Muscle layer of duodenum (tissue), 2 donors: ENCODE measurements at regions not wholly inside any gene's neighbourhood (a gene's known extent, or its start where the extent isn't known, plus 50 kb on each side); places are given as distances from the start of the nearest gene placed in this dataset.

Source experiments
- H3K27ac ChIP-seq: one replicate; pipeline ENCODE4 v1.7.0; 2013; ENCODE audit warnings: mild to moderate bottlenecking, low read length
- H3K27me3 ChIP-seq: one replicate; pipeline ENCODE4 v1.7.0; 2013; ENCODE audit warnings: low read depth, mild to moderate bottlenecking, control low read depth, low read length
- H3K36me3 ChIP-seq, 2 donors: one replicate each; pipeline ENCODE4 v1.7.0; 2013; ENCODE audit warnings: low read length in 2 of 2, control low read depth in 1 of 2, mild to moderate bottlenecking in 1 of 2; ENCODE audit not compliant: insufficient read depth in 2 of 2, control insufficient read depth in 1 of 2
- H3K4me1 ChIP-seq, 2 donors: one replicate each; pipeline ENCODE4 v1.7.0; 2013; ENCODE audit warnings: low read length in 2 of 2, mild to moderate bottlenecking in 2 of 2, control low read depth in 1 of 2, moderate library complexity in 1 of 2; ENCODE audit not compliant: insufficient read depth in 2 of 2, control insufficient read depth in 1 of 2
- H3K4me3 ChIP-seq, 2 donors: one replicate each; pipeline ENCODE4 v1.7.0; 2013; ENCODE audit warnings: low read length in 2 of 2, low read depth in 1 of 2, mild to moderate bottlenecking in 1 of 2
- H3K9me3 ChIP-seq, 2 donors: one replicate each; pipeline ENCODE4 v1.7.0; 2013; ENCODE audit warnings: low read length in 2 of 2, control low read depth in 1 of 2, mild to moderate bottlenecking in 1 of 2; ENCODE audit not compliant: control insufficient read depth in 1 of 2
- donor health status: healthy.

DNA sequence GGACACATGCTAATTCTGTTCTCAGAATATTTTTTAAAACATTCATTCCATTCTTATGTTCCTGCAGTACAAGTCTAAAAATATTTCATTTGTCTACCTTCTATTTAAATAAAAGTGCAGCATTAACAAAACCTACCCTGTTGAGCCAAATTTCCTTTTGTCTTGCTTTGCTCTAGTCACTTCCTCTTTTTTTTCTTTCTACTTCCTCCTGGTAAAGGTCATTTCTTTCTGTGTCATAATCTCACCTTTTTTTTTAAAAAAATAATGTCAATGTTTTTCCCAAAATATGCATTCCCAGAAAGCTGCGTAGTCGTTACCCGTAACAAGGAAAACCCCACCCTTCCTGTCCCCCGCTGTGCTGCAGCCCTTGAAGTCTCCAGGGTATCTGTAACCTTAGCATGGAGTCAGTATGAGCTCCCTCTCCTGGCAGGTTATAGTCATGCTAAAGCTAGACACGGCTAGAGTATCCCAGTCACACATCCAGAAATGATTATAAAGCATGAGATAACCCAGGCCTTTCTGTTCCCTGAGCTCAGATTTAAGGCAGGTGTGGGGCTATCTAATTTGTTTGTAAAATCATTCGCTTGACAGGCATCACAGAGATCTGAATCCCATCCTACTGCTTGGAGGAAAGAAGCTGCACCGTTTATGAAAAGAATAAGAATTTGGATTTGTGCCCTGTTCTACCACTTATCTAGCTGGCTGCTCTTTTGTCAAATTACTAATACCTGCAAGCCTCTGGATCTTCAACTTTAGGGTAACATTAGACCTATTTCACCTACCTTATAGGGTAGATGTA lies 51.1 kb upstream of the EED start:
- Histone ChIP-seq H3K27me3 (no peaks in the 10 kb centered on the region), H3K27ac (peak overlapping the region; percentile 11), H3K36me3 (no peaks in the 10 kb centered on the region), H3K4me3 (peak overlapping the region in 1 of 2 donors; percentile 17), H3K4me1 (peaks cover 0 to 15% of the 10 kb centered on the region in 2 donors), H3K9me3 (no peaks in the 10 kb centered on the region)

DNA sequence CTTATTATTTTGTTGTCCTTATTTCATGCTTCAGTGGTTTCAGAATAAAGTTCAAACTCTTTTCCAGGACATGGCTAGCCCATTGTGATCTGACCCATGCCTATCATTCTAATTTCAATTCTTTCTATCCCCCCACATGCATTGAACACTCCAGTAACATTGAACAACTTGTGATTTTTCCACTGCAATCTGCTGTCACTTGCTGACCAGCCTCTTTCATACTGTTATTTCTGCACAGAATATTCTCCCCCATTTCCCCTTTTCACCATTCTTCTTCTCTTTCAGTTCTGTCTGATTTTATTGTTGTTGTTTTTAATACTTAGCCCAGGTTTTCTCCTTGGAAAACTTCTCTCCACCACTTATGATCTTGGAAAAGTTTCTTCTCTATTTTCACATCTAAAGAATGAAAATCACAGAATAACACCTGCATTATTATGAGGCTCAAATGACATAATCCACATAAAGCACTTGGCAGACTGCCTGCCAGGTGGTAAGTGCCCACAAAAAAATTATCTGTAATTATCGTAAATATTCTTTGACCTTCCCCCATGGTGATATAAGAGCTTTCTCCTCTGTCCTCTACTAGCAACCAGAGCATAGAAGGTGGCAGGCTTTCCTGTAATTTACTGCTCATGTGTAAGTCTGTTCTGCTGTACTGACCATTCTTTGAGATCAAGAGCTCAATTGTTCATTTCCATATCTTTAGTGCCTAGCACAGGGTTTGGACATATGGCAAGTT lies 51.9 kb upstream of the EED start:
- no peaks in the 10 kb centered on the region for H3K9me3 ChIP-seq
- H3K4me3 ChIP-seq, result peak overlapping the region in 1 of 2 donors; percentile 17
- H3K27me3 ChIP-seq, result no peaks in the 10 kb centered on the region
- H3K36me3 ChIP-seq, result no peaks in the 10 kb centered on the region
- H3K27ac ChIP-seq, result peak overlapping the region; percentile 11
- peaks cover 0 to 15% of the 10 kb centered on the region in 2 donors for H3K4me1 ChIP-seq

DNA sequence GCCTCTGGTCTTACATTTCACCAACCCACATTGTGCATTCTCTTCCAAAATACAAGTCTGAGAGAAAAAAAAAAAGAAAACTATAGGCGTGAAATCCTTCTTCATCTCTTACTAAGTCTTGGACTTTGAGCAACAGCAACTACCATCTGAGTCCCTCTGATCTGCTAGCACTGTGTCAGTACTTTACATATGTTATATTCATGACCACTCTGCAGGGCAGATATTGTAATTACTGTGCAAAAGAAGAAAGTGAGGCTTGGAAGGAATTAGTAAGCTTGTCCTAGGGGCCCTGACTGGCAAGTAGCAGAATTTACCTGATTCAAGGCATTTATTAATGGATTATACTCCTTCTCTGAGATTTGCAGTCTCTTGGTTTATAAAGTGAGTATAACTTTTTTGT lies 52.7 kb upstream of the EED start:
- no peaks in the 10 kb centered on the region for H3K9me3 ChIP-seq
- H3K36me3 ChIP-seq, result no peaks in the 10 kb centered on the region
- H3K27me3 ChIP-seq, result no peaks in the 10 kb centered on the region
- H3K27ac ChIP-seq, result no peak overlapping the region
- H3K4me3 ChIP-seq, result no peak overlapping the region
- peaks cover 0 to 15% of the 10 kb centered on the region in 2 donors for H3K4me1 ChIP-seq

DNA sequence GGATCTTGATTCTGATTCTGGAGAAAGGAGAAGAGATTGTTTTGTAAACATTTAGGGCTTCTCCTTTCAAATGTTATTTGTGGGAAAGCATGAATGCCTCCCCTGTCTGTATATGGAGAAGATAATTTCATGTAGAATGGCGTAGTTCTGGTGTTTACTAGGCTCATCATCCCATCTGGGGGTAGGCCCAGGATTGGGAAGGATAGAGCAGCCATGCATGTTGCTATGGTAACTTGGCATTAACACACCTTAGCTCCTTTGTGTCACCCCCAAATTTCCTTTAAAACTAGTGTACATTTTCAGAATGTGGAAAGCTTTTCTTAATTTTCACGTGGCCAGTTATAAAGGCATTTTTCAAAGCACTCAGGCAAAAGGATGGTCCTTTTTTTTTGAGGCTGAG lies 57.5 kb upstream of the EED start:
- peaks cover 0 to 6% of the 10 kb centered on the region in 2 donors for H3K4me1 ChIP-seq
- no peaks in the 10 kb centered on the region for H3K36me3 ChIP-seq
- H3K27me3 ChIP-seq, result no peaks in the 10 kb centered on the region
- no peak overlapping the region for H3K4me3 ChIP-seq
- no peak overlapping the region for H3K27ac ChIP-seq
- H3K9me3 ChIP-seq, result no peaks in the 10 kb centered on the region

DNA sequence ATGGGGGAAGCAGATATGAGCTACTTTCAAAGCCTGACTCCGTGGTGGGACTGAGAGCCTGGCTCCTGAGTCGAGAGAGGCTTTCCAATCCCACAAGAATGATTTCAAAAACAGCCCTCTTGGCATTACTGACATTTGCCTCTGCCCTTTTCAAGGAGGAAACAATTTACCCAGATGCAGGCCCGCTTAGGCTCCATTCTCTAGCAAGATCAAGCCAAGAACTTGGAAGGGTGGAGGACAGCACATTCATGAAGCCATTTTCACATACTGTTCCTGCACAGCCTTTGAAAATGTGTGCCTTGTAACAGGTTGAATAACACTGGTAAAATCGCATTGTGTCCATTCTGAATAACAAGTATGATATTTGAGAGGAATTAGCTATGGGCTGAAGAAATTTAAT lies 58.2 kb upstream of the EED start:
- Histone ChIP-seq H3K9me3 (no peaks in the 10 kb centered on the region), H3K27me3 (no peaks in the 10 kb centered on the region), H3K4me3 (no peak overlapping the region), H3K27ac (no peak overlapping the region), H3K36me3 (no peaks in the 10 kb centered on the region), H3K4me1 (peaks cover 0 to 6% of the 10 kb centered on the region in 2 donors)

DNA sequence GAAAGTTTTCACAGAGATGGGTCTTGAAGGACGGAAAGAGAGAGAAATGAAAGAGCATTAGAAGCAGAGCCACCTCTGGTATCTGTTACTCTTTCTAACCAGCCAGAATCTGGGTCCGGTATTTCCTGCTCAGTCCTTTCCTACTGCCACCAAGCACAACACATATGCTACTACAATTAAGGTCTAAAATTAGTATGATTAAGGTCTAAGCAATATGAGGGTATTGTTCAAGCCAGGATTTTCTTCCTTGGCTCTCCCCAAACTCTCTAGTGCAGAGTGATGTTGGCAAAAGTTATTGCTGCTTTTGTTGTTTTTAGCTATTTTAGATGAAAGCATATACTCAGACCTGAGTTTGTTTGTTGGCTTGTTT lies 59.2 kb upstream of the EED start:
- H3K4me1 ChIP-seq, result peaks cover 0 to 6% of the 10 kb centered on the region in 2 donors
- H3K27ac ChIP-seq, result no peak overlapping the region
- H3K27me3 ChIP-seq, result no peaks in the 10 kb centered on the region
- H3K36me3 ChIP-seq, result no peaks in the 10 kb centered on the region
- no peaks in the 10 kb centered on the region for H3K9me3 ChIP-seq
- no peak overlapping the region for H3K4me3 ChIP-seq

DNA sequence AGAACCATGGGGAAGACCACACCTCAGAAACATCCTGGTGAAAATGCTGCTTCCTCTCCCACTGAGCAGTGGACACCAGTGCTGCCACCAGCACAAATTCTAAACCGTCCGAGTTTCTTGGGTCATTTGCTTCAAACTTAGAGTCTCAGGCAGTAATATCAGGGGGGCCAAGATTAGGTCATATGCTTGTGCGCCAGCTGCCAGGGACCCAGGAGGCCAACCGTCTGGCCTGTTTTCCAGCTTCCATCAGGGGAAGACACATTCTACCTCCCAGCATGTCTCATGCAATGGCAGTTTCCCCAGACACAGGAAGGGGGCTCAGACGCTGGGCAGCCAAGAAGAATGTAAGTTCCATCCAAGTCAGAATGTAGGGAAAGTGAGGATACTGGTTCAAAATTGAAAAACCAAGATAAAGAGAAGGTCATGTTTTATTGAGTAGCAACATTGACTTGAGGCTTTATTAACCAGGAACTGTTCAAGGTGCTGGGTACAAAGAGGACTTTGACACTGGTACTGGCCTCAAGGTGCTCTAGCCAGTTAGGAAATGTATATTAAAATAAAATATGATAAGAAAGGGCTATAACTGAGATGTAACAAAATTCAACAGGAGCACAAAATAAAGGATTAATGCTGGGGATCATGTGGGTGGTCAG lies 59.7 kb upstream of the EED start:
- H3K9me3 ChIP-seq, result no peaks in the 10 kb centered on the region
- no peak overlapping the region for H3K27ac ChIP-seq
- peaks cover 0 to 6% of the 10 kb centered on the region in 2 donors for H3K4me1 ChIP-seq
- no peaks in the 10 kb centered on the region for H3K36me3 ChIP-seq
- H3K27me3 ChIP-seq, result no peaks in the 10 kb centered on the region
- no peak overlapping the region for H3K4me3 ChIP-seq

DNA sequence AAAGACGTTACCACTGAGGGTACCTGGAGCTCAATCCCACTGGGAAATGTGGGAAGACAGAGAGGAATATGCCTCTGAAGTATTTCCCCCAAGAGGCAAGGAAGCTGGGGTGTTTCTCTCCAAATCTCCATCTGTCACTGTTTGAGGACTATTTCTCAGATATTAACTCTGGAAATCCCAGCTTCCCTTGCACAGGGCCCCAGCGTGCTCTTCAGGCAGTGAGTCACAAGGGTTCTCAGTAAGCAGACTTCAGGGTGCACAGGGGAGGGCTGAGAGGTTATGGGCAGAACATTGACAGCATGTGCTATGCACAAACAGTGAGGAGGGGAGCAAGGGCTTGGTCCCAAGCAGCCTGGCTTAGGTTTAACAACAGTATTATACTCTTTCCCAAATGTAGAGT lies 60.9 kb upstream of the EED start:
- no peaks in the 10 kb centered on the region for H3K27me3 ChIP-seq
- H3K4me1 ChIP-seq, result peaks cover 0 to 6% of the 10 kb centered on the region in 2 donors
- H3K4me3 ChIP-seq, result no peak overlapping the region
- no peak overlapping the region for H3K27ac ChIP-seq
- no peaks in the 10 kb centered on the region for H3K36me3 ChIP-seq
- H3K9me3 ChIP-seq, result no peaks in the 10 kb centered on the region

DNA sequence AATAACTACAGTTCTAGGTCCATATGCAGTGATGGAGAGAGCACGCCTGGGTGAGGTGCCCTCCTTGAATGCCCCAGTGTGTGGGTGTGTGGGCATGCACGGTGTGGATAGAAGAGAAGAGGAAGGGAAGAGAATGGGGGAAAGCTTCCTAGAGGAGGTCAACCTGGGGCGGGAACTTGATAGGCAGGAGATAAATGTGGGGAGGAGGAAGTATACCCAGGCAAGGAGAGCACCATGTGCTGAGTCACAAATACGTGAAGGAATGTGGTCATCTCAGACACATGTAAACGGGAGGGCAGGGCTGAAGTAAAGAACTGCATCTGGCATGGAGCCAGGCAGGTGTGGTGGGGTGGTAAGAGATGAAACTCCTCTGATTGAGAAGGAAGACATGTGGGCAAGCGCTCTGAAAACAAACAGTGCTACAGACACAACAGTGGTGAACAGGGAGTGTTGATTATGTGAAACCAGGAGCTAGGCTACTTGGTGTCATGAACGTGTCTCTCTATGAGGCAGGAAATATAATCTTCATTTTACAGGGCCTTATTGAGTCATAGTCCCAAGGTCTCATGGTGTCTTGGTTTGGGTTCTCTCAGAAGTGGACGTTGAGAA lies 61.5 kb upstream of the EED start:
- no peak overlapping the region for H3K27ac ChIP-seq
- no peaks in the 10 kb centered on the region for H3K9me3 ChIP-seq
- no peaks in the 10 kb centered on the region for H3K36me3 ChIP-seq
- peaks cover 0 to 6% of the 10 kb centered on the region in 2 donors for H3K4me1 ChIP-seq
- no peaks in the 10 kb centered on the region for H3K27me3 ChIP-seq
- no peak overlapping the region for H3K4me3 ChIP-seq

DNA sequence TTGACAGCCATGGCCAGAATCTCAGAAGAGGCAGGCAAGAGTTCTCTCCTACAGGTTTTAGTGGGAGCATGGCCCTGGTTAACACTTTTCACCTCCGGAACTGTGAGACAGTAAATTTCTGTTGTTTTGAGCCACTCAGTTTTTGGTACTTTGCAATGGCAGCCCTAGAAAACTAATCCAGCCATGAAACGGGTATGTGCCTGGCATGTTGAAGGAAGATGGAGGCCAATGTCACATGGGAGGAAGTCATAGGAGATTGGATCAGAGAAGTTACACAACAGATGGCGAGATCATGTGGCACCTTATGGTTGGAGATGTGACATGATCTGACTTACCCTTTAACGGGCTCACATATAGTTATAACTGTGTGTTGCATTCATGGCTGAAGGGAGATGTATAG lies 63.2 kb upstream of the EED start:
- Histone ChIP-seq H3K27me3 (no peaks in the 10 kb centered on the region), H3K9me3 (no peaks in the 10 kb centered on the region), H3K36me3 (no peaks in the 10 kb centered on the region), H3K4me1 (peaks cover 0 to 6% of the 10 kb centered on the region in 2 donors), H3K27ac (no peak overlapping the region), H3K4me3 (no peak overlapping the region)

DNA sequence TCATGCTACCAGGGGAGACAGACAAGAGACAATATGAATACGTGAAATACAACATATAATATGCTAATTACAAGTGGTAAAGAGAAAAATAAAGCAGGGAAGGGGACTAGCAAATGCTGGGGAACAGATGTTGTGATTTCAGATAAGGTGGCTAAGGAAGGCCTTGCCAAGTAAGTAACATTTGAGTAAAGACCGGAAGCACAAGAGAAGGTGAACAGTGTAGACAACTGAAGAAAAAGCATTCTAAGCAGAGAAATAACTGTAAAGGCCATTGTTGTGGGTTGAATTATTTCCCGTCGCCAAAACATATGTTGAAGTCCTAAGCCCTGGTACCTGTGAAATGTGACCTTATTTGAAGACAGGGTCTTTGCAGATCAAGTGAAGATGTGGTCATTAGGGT lies 63.7 kb upstream of the EED start:
- Histone ChIP-seq H3K4me3 (no peak overlapping the region), H3K9me3 (no peaks in the 10 kb centered on the region), H3K27me3 (no peaks in the 10 kb centered on the region), H3K4me1 (peaks cover 0 to 6% of the 10 kb centered on the region in 2 donors), H3K27ac (no peak overlapping the region), H3K36me3 (no peaks in the 10 kb centered on the region)
